Transverse colon (tissue), 4 donors: ENCODE measurements at regions not wholly inside any gene's neighbourhood (a gene's known extent, or its start where the extent isn't known, plus 50 kb on each side); places are given as distances from the start of the nearest gene placed in this dataset.

Source experiments
- POLR2A ChIP-seq: fragments of 450-650 bp; IDR thresholded peaks from one replicate; pipeline ENCODE4 v1.6.1; 2016; ENCODE audit warnings: antibody characterized with exemption, mild to moderate bottlenecking, moderate library complexity
- POLR2AphosphoS5 ChIP-seq, 3 donors: sonication (generic); formaldehyde crosslinking; IDR thresholded peaks; one replicate each; pipeline ENCODE4 v1.6.1; 2016; ENCODE audit warnings: antibody characterized with exemption in 3 of 3
- TF ChIP-seq, protein P1 (sequence below), 5 experiments: fragments of 200-600 bp in 3 of 5; fragments of 450-650 bp in 2 of 5; sonication (generic) in 3 of 5; IDR thresholded peaks; 1 replicate in 2 of 5; 2 replicates in 3 of 5; pipeline ENCODE4 v1.5.1; 2016 to 2017; ENCODE audit warnings: antibody characterized with exemption in 5 of 5, inconsistent platforms in 3 of 5, mild to moderate bottlenecking in 2 of 5, moderate library complexity in 1 of 5

DNA sequence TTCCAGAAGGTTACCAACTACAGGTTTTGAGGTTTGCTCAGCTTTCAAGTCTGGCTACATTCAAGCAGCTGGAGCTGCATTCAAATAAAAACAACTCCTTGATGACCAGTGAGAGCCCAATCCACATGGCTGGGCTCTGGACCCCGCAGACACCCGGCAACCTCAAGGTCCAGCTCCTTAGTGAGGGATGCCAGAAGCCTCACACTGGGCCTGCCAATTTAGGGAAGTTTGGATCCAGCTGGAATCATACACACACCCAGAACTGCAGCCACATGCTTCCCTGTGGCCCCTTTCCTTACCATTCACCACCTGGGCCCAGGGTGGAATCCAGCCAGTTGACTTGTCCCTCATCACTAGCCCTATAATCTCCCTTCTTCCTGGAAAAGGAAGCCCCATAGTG, 123.7 kb downstream of the UBE2U start:
- TF ChIP-seq, protein P1, sequence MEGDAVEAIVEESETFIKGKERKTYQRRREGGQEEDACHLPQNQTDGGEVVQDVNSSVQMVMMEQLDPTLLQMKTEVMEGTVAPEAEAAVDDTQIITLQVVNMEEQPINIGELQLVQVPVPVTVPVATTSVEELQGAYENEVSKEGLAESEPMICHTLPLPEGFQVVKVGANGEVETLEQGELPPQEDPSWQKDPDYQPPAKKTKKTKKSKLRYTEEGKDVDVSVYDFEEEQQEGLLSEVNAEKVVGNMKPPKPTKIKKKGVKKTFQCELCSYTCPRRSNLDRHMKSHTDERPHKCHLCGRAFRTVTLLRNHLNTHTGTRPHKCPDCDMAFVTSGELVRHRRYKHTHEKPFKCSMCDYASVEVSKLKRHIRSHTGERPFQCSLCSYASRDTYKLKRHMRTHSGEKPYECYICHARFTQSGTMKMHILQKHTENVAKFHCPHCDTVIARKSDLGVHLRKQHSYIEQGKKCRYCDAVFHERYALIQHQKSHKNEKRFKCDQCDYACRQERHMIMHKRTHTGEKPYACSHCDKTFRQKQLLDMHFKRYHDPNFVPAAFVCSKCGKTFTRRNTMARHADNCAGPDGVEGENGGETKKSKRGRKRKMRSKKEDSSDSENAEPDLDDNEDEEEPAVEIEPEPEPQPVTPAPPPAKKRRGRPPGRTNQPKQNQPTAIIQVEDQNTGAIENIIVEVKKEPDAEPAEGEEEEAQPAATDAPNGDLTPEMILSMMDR (IDR thresholded peaks at IDR 0.05) = no peak
- no peak for TF ChIP-seq POLR2A
- no peak for TF ChIP-seq POLR2AphosphoS5 (IDR thresholded peaks at IDR 0.05)
